ENCODE measurements at regions not wholly inside any gene's neighbourhood (a gene's known extent, or its start where the extent isn't known, plus 50 kb on each side); places are given as distances from the start of the nearest gene placed in this dataset.

- TF ChIP-seq CTCF (IDR thresholded peaks at IDR 0.05; ENCODE audit: insufficient read depth, low read length) = no peak
- no peak overlapping the region for H3K4me3 ChIP-seq (ENCODE audit: low read depth, low read length)
- DNase-seq (ENCODE audit: low read depth) = no peak
Observed at GRCh38 chr5:120093178-120093577, 370.9 kb upstream of the PRR16 start.

GRCh38 chr5:120096413-120096812 is 367.7 kb upstream of the PRR16 start:
- TF ChIP-seq CTCF (IDR thresholded peaks at IDR 0.05; ENCODE audit: insufficient read depth, low read length) = no peak
- no peak overlapping the region for H3K4me3 ChIP-seq (ENCODE audit: low read depth, low read length)
- peak; percentile 31 for DNase-seq (ENCODE audit: low read depth)

- no peak for TF ChIP-seq CTCF (IDR thresholded peaks at IDR 0.05; ENCODE audit: insufficient read depth, low read length)
- no peak for DNase-seq (ENCODE audit: low read depth)
- H3K4me3 ChIP-seq (ENCODE audit: low read depth, low read length) = no peak overlapping the region
Observed at GRCh38 chr5:120098426-120098825, 365.7 kb upstream of the PRR16 start.

GRCh38 chr5:120098902-120099535 is 365.1 kb upstream of the PRR16 start:
- H3K4me3 ChIP-seq (ENCODE audit: low read depth, low read length) = no peak overlapping the region
- no peak for DNase-seq (ENCODE audit: low read depth)
- no peak for TF ChIP-seq CTCF (IDR thresholded peaks at IDR 0.05; ENCODE audit: insufficient read depth, low read length)

GRCh38 chr5:120101771-120102170 is 362.3 kb upstream of the PRR16 start:
- no peak overlapping the region for H3K4me3 ChIP-seq (ENCODE audit: low read depth, low read length)
- TF ChIP-seq CTCF (IDR thresholded peaks at IDR 0.05; ENCODE audit: insufficient read depth, low read length) = no peak
- peak; percentile 28 for DNase-seq (ENCODE audit: low read depth)

GRCh38 chr5:120103495-120103894 is 360.6 kb upstream of the PRR16 start:
- TF ChIP-seq CTCF (IDR thresholded peaks at IDR 0.05; ENCODE audit: insufficient read depth, low read length) = no peak
- H3K4me3 ChIP-seq (ENCODE audit: low read depth, low read length) = no peak overlapping the region
- no peak for DNase-seq (ENCODE audit: low read depth)

All from fibroblast of the aortic adventitia (primary cell).